ENCODE measurements at regions not wholly inside any gene's neighbourhood (a gene's known extent, or its start where the extent isn't known, plus 50 kb on each side); places are given as distances from the start of the nearest gene placed in this dataset.
"Not testable (repeated sequence)": the region's sequence is repeated elsewhere in the genome, so short reads cannot be mapped to it uniquely, and the experiment has no call there.

DNA sequence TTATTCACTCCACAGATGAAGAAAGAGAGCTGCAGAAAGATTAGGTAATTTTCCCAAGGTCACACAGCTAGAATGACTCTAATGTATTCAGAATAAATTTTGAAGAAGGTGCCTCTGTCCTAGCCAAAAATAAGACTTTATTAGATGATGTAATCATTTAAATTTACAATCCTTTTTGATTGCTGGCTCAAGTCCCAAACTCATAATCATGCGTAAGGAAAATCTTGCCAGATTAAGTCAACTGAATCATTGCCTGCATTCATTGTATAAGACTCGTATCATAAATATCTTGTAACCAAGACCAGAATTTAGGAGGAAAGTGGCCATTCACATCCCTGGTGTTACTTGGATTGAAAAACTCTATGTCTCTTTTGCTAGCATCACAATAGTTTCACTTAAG is 53.1 kb upstream of the STK39 start:
- no peak for FAIRE-seq

DNA sequence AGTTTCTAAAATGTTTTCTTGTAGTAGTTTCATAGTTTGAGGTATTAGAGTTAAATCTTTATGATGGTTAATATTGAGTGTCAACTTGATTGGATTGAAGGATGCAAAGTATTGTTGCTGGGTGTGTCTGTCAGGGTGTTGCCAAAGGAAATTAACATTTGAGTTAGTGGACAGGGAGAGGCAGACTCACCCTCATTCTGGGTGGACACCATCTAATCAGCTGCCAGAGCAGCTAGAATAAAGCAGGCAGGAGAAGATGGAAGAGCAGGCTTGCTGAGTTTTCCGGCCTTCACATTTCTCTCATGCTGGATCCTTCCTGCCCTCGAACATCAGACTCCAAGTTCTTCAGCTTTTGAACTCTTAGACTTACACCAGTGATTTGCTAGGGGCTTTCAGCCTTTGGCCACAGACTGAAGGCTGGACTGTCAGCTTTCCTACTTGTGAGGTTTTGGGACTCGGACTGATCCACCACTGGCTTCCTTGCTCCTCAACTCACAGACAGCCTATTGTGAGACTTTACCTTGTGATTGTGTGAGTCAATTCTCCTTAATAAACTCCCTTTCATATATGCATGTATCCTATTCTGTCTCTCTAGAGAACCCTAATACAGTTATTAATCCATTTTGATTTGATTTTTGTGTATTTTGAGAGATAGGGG is 56.8 kb upstream of the STK39 start:
- no peak for FAIRE-seq

DNA sequence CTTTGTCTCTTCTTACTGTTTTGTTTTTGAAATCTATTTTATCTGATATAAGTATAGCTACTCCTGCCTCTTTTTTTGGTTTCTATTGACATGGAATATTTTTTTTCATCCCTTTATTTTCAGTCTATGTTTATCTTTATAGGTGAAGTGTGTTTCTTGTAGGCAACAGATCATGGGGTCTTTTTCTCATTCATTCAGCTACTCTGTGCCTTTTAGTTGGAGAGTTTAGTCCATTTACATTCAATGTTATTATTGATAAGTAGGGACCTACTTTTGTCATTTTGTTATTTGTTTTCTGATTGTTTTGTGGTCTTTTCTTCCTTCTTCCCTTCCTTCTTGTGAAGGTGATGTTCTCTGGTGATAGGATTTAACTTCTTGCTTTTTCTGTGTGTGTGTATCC is 60.0 kb upstream of the STK39 start:
- FAIRE-seq, result no peak

DNA sequence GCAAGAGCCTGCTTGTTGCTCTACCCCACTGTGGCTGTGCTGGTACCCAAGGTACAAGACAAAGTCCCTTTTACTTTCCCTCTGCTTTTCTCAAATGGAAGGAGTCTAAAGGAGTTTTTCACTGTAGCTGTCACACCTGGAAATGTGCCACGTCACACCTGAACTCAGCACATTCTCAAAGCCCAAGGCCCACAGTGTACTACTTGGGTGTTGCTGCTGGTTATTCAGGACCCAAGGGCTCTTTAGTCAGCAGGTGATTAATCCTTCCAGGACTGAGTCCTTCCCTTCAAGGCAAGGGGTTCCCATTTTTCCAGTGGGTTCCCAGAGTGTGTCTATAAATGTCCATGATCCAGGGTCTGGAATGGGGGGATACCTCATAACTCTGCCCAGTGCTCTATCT is 63.2 kb upstream of the STK39 start:
- no peak for FAIRE-seq

DNA sequence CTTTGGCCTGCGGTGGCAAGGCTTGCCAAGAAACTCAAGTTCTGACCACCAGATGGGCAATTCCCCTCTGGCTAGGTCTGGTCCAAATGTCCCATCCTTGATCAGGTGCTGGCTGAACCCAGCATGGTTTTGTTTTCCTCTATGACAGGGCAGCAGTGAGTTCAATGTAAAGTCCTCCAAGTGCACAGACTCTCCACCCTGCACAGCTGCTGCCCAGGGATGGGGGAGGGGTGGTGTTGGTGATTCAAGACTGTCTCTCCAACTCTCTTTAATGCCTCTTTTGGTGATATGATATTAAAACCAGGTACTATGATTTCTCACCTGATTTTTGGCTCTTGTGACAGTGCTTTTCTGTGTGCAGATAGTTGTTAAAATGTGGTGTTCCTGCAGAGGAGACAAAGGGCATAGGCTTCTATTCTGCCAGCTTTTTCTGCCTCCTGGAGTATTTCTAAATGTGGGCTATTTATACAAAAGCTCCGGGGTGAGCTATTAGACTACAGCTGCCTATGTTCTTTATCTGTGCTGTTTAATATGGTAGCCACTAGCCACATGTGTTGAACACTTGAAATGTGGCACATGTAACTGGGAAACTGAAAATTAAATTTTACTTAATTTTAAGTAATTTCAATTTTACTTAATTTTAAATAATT is 64.0 kb upstream of the STK39 start:
- no peak for FAIRE-seq

DNA sequence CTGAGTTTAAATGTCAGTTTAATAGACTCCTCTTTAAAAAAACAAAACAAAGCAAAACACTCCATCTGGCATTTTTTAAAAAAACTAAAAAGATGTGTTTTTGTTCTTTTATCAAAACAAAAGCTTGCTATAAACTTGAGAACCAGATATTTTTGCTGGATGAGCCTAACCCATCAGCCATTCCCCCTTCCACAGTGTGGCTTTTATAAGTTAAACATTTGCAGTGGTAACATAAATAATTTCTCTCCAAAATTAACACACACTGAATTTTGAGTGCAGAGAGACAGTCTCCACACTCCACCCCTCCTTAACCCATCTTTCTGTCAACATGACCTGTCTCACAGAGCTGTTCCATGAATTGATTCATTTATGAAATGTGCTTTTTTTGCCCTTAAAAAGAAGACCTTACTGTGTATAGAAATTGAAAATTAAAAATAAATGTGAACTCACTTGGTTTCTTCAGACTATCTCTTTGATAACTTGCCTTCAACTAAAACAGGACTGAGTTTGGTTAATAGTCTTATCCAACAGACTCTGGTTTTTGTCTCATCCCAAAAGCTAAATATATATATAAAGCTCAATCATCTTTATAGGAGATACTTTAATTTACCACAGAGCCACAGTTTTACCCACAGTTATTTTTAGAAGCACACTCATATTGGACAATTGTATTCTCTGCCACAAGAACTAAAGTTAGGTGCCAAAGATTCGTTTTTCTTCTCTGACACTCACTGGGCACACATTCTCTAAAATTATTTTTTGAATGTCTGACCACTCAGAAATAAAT is 64.8 kb upstream of the STK39 start:
- FAIRE-seq, result peak; percentile 99

DNA sequence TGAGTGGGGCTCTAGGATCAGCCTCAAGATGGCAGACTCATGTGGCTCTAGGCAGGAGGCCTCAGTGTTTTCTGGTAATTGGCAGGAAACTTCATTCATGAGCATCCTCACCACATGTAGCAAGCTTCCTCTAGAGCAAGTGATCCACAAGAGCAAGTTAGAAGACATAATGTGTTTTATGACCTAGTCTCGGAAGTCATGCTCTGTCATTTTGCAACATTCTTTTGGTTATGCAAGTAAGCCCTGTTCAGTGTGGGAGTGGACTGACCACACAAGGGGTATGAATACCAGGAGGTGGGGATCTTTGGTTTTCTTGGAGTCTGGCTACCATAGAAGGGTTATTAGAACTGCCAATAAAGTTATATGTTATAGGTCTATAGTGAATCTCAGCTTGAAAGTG is 66.8 kb upstream of the STK39 start:
- FAIRE-seq, result no peak

DNA sequence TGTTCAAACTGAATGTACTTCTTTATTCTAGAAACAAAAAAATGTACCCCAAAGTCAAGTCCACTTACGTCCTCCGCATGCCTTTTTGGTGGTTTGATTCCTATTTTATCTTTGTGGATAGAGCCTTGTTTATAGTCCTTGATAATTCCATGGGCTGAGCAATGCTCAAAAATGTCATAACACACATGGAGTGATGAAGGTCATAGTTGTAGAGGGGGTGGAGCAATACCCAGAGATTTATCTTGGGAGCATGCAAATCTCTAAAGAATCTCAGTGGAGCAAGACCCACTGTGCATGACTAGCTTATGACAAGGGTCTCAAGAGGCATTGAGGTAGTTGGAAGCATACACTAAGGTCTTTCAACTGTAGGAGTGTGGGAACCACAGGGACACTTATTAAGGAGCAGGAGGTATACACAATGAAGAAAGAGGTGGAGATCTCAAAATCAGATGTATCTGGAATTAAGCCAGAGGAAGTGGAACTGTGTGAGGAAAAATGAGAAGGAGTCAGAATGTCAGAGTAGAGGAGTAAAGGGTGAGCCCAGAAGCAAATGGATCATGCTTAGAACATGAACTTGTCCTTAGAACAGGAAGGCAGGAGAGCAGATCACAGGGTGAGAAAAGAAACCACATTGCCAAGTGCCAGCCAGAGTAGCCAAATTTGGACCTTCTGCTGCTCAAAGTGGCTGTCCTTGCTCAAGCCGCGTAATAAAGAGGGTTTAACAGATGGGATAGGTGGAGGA is 68.1 kb upstream of the STK39 start:
- FAIRE-seq, result no peak

DNA sequence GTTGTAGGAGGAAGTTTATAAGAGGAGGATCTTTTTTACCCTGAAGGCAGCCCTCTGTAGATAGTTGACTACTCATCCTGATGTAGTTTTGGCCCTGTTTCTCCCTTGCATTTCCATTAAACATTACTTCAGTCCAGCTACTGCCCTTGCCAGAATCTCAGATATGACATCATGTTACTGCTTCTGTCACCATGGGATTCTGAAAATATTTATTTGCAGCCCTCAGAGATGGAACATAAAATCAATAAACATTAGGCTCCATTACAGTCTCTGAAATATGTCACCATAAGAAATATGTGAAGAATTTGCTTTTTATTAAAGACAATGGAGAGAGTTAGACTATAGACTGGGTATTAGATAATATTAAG is 68.7 kb upstream of the STK39 start:
- no peak for FAIRE-seq

DNA sequence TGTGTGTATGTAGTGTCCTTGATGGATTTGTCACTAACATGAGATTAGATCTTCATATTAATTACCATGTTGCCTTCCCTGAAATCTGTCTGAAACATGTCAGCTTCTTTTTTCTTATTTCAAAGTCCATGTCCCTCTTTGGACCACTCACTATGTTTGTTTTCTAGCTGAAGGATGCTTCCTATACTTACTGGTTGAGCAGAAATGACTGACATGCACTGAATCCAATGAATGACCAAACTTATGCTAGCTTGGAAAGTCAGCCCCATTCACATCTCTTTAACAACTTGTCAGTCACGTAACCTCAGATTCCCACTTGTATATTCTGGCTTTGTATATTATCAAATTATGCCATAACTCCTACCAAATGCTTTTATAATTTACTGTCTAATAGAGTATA is 69.9 kb upstream of the STK39 start:
- no peak for FAIRE-seq

DNA sequence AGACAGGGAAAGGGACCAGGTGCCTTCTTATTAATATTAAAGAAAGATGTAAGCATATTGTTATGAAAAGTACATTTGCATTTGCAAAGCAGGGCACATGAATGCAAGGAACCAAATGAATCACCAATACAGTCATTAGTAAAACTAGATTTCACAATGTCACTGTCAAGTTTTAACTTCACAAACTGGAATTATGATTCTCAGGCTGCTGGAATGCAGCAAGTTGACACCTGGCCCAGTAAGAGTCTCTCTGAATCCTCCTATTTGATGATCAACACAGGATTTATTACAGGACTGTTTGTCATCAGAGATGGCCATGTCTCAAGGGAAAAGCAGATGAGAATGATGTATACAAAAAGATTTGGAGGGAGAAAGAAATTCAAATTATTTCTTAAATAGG is 72.9 kb upstream of the STK39 start:
- no peak for FAIRE-seq

DNA sequence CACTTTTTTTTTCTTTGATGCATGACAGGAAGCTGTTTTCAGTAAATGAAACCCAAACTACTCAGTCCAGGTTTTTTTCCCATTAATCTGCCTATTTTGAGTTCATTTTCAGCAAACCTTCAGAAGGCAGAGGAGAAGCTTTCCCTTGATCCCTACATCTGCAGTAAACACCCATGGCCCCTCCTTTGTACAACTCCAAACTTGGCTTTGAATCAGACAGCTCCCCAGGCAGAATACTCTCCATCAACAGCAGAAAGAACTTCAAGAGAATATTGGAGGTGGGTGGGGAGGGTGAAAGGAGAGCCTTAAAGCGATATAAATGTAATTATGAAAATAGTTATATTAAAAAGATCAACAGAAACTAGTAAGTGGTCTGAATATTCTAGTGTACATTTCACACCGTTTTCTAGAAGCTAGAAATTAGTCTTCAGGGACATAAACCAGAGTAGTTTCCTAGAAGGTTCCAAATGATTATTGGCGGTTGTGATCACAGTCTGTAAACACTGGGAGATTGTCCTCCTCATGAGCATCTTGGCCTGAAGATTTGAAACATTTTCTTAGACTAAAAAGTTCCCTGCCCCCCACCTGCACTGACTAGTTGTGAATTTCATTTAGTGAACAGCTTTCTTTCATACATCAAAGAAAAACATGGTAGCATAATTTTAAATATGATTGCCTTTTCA is 75.1 kb upstream of the STK39 start:
- FAIRE-seq, result no peak

DNA sequence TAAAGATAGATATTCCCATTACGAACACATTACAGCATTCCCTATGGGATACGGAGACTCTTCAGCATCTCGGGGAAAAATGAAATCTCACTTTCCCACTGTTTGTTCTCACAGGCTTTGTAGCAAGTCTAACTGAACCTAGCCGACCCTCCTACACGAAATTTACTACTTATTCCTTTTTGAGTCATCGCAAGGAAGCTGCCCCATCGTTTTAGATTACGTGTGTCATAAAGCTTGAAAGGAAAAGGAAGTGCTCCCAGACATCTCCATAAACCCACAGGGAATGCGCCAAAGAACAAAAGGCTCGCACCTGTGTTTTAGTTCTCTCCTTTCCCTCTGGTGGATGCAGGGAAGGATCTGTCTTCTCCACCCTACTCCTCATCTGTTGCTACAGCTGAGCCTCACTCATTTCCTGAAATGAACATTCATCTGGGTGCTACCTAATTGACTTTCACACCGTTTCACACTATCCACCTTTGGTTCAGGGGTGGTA is 76.2 kb upstream of the STK39 start:
- no peak for FAIRE-seq

DNA sequence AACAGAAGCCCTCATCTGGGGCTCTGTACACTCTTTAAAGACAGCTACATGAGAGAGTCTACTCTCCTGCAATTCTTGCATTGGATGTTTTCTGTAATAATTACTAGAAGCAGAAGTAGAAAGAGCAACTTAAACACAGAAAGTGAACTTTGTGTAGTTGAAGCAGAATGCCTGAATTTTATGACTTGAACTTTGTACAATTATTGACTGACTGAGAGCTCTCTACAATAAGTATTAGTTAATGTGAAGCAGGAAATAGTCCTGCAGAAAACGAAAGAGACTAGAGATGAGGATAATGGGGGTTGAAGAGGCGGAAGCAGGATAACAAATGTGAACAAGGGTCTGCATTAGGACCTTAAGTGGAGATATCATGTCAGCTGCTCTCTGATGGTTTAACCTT is 79.2 kb upstream of the STK39 start:
- FAIRE-seq, result no peak

DNA sequence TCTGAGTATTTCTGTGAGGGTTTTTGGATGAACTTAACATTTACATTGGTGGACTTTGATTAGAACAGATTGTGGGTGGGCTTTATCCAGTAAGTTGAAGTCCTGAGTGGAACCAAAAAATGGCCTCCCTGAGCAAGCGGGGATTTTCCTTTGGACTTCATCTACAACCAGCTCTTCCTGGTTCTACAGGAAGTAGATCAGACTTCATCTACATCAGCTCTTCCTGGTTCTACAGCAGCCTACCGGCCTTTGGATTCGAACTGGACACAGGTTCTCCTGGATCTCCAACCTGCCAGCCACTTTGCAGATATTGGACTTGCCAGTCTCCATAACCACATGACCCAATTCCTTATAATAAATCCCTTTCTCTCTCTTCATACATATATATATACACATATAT is 79.9 kb upstream of the STK39 start:
- no peak for FAIRE-seq

DNA sequence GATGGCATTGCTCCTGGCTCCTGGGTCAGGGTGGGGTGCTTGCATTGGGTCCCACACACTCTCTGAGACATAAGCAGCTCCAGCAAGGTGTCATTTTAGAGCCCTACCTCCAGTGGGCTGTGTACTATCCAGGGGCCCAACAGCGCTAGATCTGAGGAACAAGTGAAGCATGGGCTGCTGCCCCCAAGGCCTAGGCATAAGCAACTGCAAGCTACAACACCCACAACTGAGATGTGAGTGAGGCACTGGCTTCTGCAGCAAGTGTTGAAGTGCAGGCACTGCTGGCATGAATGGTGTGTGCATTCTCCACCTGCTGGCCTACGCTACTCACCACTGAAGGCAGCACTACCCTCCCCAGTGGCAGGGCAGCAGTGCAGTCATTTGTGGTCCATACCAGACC is 81.0 kb upstream of the STK39 start:
- FAIRE-seq, result no peak

DNA sequence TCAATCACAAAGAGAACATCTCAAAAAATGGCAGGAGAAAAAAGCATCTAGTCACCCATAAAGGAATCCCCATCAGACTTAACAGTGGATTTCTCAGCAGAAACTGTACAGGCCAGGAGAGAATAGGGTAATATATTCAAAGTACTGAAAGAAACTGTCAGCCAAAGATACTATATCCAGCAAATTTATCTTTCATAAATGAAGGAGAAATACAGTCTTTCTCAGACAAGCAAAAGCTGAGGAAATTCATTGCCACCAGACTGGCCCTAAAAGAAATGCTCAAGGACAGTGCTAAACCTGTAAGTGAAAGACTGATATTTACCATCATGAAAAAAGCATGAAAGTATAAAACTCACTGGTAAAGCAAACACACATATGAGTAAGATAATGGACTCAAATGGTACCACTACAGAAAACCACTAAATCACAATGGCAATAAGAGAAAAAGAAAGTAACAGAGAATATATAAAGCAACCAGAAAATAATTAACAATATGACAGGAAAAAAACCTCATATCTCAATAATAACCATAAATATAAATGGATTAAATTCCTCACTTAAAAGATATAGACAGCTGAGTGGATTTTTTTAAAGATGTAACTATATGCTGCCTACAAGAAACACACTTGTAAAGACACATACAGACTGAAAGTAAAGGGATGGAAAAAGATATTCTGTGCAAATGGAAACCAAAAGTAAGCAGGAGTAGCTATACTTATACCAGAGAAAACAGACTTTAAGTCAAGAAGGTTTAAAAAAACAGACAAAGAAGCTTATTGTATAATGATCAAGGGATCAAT is 83.4 kb upstream of the STK39 start:
- FAIRE-seq, result no peak

DNA sequence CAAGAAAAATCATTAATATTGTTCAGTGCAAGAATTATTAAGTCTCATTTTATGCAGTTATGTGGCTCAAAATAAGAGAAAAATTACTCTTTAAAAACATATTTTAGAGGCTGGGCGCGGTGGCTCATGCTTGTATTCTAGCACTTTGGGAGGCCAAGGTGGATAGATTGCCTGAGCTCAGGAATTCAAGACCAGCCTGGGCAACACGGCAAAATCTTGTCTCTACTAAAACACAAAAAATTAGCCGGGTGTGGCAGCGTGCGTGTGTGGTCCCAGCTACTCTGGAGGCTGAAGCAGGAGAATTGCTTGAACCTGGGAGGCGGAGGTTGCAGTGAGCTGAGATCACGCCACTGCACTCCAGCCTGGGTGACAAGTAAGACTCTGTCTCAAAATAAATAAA is 87.9 kb upstream of the STK39 start:
- not testable (repeated sequence) for FAIRE-seq

DNA sequence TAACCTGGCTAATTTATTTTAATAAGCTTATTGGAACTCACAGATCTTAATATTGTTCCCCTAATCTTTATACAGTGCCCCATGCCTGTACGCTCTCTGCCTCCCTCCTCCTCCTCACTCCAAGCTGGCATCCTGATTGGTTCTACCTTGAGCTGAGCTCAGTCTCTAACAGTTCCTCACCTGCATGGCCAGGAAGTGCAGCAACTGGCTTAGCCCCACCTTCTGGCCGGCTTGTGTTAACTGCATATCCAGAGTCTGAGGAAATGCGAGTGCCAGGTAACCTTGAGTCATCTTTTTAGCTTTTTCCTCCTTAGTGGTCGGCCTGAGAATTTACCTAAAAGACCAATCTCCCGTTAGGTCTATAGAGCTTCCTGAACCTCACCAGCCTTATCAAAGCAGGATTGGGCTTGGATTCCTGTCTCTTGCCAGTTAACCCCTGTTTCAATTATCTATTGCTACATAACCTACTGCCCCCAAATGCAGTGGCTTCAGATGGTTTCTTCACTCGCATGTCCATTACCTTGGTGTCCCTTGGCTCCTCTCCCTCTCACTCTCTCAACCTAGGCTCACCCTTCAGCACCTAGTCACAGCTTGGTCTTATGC is 89.5 kb upstream of the STK39 start:
- FAIRE-seq, result no peak

DNA sequence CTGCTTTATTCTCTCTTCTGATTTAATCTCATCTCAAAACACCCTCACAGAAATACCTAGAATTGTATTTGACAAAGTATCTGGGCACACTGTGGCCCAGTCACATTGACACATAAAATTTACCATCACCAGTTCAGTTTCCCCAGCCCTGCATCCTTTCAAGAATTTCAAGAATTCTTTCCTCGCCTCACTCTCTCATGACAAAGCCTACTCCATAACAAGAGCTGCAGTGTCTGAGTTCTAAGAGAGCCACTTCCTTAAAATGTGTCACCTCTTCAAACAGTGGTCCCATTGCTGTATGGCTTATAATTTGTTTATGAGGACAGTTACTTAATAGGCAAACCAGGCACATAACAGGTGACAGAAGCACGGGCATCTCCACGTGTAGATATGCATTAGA is 90.9 kb upstream of the STK39 start:
- FAIRE-seq, result no peak

DNA sequence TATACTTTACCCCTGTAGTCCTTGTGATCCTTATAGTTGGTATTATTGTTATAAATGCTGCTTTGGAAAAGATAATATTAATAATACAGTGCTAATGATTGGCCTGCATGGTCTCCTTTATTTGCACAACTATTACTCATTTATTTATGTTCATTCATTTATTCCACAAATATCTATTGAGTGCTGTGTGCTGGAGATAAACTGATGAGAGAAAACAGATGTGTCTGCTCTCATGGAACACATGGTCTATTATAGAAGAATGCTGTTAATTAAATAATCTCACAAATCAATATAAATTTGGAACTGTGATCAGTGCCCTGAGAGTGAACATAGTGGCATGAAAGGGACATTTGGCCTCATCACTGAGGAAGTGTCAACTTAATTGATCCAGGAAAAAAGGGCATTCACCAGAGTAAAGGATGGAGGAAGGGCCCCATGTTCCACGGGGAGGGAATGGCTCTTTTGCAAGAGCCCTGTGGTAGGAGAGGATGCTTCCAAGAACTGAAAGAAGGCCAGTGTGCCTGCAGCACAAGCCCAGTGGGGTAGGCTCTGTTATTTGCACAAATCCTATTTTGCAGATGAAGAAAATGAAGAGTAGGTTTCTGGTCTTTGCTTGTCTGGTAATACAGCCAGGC is 91.5 kb upstream of the STK39 start:
- no peak for FAIRE-seq
